PC-9 (cell line): ENCODE measurements at regions not wholly inside any gene's neighbourhood (a gene's known extent, or its start where the extent isn't known, plus 50 kb on each side); places are given as distances from the start of the nearest gene placed in this dataset.

ENCODE experiments used
- BruUV-seq: library from RNA; stranded (reverse); fragments of 400-500 nt; replicated peaks from 2 replicates; lab custom pipeline; 2021; lab: Mats Ljungman, UMichigan
- CTCF ChIA-PET: fragments of 300-600 bp; sonication (Branson Sonifier 250); formaldehyde crosslinking; loops from one replicate; lab custom pipeline; 2022; ENCODE audit warnings: antibody characterized with exemption; lab: Charles Lee
- POLR2A ChIA-PET: fragments of 300-600 bp; sonication (Branson Sonifier 250); formaldehyde crosslinking; loops from one replicate; lab custom pipeline; 2022; ENCODE audit warnings: antibody characterized with exemption; ENCODE audit not compliant: unreplicated experiment; lab: Charles Lee
- DNase-seq, 2 experiments: peaks; one replicate each; pipeline versions ENCODE4 v3.0.0 to v3.0.0-alpha.2; 2015 to 2022; ENCODE audit warnings: mixed read lengths in 1 of 2
- H2AFZ ChIP-seq: fragments of 200-600 bp; sonication (generic); 2 replicates; pipeline ENCODE4 v1.8.1; 2017; ENCODE audit warnings: antibody characterized with exemption
- H3F3A ChIP-seq: fragments of 200-600 bp; sonication (generic); 2 replicates; pipeline ENCODE4 v1.8.1; 2017; ENCODE audit warnings: antibody characterized with exemption, mild to moderate bottlenecking, low read depth; ENCODE audit not compliant: insufficient read depth
- H3K27ac ChIP-seq: fragments of 200-600 bp; sonication (generic); 2 replicates; pipeline ENCODE4 v1.6.1; 2016; ENCODE audit warnings: mixed run types
- H3K27me3 ChIP-seq: fragments of 200-600 bp; sonication (generic); 2 replicates; pipeline ENCODE4 v1.6.1; 2016; ENCODE audit warnings: low read depth, mixed run types; ENCODE audit not compliant: insufficient read depth
- H3K36me3 ChIP-seq: fragments of 200-600 bp; sonication (generic); 2 replicates; pipeline ENCODE4 v1.6.1; 2016; ENCODE audit warnings: low read depth, mixed run types
- H3K4me1 ChIP-seq: fragments of 200-600 bp; sonication (generic); replicated peaks from 2 replicates; pipeline ENCODE4 v1.6.1; 2016; ENCODE audit warnings: mixed run types; ENCODE audit not compliant: insufficient read depth
- H3K4me2 ChIP-seq: fragments of 200-600 bp; sonication (generic); 2 replicates; pipeline ENCODE4 v1.6.1; 2017; ENCODE audit warnings: mixed run types
- H3K4me3 ChIP-seq: fragments of 200-600 bp; sonication (generic); 2 replicates; pipeline ENCODE4 v1.6.1; 2016; ENCODE audit warnings: mixed run types
- H3K79me2 ChIP-seq: fragments of 200-600 bp; sonication (generic); 2 replicates; pipeline ENCODE4 v1.6.1; 2017; ENCODE audit warnings: low read depth, mixed run types
- H3K9me2 ChIP-seq: fragments of 200-600 bp; sonication (generic); 2 replicates; pipeline ENCODE4 v1.8.1; 2017; ENCODE audit warnings: mild to moderate bottlenecking; ENCODE audit not compliant: insufficient read depth
- H3K9me3 ChIP-seq: fragments of 200-600 bp; sonication (generic); 2 replicates; pipeline ENCODE4 v1.8.1; 2016; ENCODE audit warnings: low read depth; ENCODE audit not compliant: insufficient read depth
- H4K20me1 ChIP-seq: fragments of 200-600 bp; sonication (generic); 2 replicates; pipeline ENCODE4 v1.8.1; 2017; ENCODE audit not compliant: insufficient read depth
- EZH2 ChIP-seq: fragments of 200-600 bp; sonication (generic); IDR thresholded peaks from 2 replicates; pipeline ENCODE4 v1.8.0; 2017; ENCODE audit warnings: antibody characterized with exemption, low read depth
- intact Hi-C: fragments of 100-400 bp; cut with micrococcal nuclease; formaldehyde crosslinking; loops from one replicate; pipeline ENCODE4 v1.10.0; 2022; ENCODE audit not compliant: unreplicated experiment
- TF ChIP-seq, protein P1 (sequence below): fragments of 200-600 bp; sonication (generic); conservative IDR thresholded peaks from 2 replicates; pipeline ENCODE4 v1.6.1; 2017; ENCODE audit warnings: mixed run types, antibody characterized with exemption, mild to moderate bottlenecking, moderate library complexity

DNA sequence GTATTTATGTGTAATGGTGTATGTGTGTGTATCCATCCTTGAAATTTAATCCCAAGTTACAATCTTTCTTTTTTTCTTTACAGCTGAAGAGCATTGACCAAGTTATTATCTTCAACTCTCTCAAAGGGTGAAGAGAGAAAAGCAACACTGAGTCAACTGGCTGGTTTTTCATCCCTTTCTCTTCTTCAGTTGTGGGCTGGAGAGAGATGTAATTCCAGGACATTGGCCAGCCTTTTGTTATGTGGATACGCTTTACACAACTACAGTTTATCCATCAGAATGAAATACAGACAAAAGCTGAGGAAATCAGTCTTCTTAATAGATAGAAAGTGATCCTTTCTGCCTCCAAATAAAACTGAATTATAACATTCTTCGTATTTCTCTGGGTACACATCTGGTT lies 357.0 kb upstream of the NCAM2 start:
- H3K36me3 ChIP-seq: no peaks in the 10 kb centered on the region
- intact Hi-C loops: no loop called here
- H3K4me2 ChIP-seq: no peak overlapping the region
- ChIA-PET POLR2A (no interaction called here), CTCF (no interaction called here)
- no peaks in the 10 kb centered on the region for H3F3A ChIP-seq
- no peak for TF ChIP-seq EZH2
- TF ChIP-seq, protein P1, sequence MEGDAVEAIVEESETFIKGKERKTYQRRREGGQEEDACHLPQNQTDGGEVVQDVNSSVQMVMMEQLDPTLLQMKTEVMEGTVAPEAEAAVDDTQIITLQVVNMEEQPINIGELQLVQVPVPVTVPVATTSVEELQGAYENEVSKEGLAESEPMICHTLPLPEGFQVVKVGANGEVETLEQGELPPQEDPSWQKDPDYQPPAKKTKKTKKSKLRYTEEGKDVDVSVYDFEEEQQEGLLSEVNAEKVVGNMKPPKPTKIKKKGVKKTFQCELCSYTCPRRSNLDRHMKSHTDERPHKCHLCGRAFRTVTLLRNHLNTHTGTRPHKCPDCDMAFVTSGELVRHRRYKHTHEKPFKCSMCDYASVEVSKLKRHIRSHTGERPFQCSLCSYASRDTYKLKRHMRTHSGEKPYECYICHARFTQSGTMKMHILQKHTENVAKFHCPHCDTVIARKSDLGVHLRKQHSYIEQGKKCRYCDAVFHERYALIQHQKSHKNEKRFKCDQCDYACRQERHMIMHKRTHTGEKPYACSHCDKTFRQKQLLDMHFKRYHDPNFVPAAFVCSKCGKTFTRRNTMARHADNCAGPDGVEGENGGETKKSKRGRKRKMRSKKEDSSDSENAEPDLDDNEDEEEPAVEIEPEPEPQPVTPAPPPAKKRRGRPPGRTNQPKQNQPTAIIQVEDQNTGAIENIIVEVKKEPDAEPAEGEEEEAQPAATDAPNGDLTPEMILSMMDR: no peak
- H2AFZ ChIP-seq: no peak overlapping the region
- H4K20me1 ChIP-seq: no peaks in the 10 kb centered on the region
- no peak overlapping the region for H3K4me3 ChIP-seq
- no peaks in the 10 kb centered on the region for H3K79me2 ChIP-seq
- BruUV-seq: no TSS peak
- no peaks in the 10 kb centered on the region for H3K9me3 ChIP-seq
- no peaks in the 10 kb centered on the region for H3K4me1 ChIP-seq
- H3K27ac ChIP-seq: no peak overlapping the region
- DNase-seq: no peak
- H3K27me3 ChIP-seq: no peaks in the 10 kb centered on the region
- no peaks in the 10 kb centered on the region for H3K9me2 ChIP-seq

DNA sequence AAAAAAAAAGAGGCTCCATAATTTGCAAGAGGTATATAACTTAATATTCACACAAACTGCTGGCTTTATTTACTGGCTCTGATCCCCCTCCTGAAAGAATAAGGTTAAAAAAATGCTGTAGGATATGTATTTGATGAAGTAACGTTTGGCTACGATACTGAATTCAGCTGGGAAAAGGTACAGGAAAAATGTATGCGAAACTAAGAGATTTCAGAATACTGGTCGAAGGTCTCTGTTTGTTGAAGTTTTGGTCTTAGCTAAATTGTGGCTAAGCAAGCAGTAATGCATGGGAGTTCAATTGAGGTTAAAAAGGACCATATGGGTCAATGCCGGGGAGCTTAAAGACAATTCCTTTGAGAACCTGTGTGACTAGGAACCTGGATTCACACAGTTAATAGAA lies 355.5 kb upstream of the NCAM2 start:
- ChIA-PET POLR2A (no interaction called here), CTCF (no interaction called here)
- BruUV-seq: no TSS peak
- Histone ChIP-seq H3K79me2 (no peaks in the 10 kb centered on the region), H3K9me2 (no peaks in the 10 kb centered on the region), H3K4me1 (no peaks in the 10 kb centered on the region), H3K4me3 (no peak overlapping the region), H2AFZ (no peak overlapping the region), H3K27me3 (no peaks in the 10 kb centered on the region), H3K36me3 (no peaks in the 10 kb centered on the region), H3K27ac (no peak overlapping the region), H3F3A (no peaks in the 10 kb centered on the region), H3K4me2 (no peak overlapping the region), H3K9me3 (no peaks in the 10 kb centered on the region), H4K20me1 (no peaks in the 10 kb centered on the region)
- DNase-seq: no peak
- TF ChIP-seq, protein P1: no peak
- no peak for TF ChIP-seq EZH2
- intact Hi-C loops: no loop called here

DNA sequence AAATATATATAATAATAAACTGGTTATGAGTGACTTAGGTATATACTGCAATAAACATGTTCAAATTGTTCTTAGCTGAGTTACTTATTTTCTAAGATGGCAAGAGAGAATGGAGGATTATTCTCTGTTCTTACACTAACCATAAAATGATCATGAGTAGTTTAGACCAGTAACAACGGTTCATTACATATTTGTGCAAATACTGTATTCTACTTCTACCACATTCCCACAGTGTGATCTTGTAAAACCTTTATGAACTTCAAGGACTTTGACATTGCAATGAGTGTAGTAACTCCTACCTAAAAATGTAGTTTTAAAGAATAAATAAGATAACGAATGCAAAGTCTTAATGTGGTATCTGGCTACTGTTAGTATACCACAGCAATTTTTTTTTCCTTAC lies 353.7 kb upstream of the NCAM2 start:
- no peak overlapping the region for H3K27ac ChIP-seq
- DNase-seq: no peak
- H3F3A ChIP-seq: no peaks in the 10 kb centered on the region
- no peaks in the 10 kb centered on the region for H3K9me3 ChIP-seq
- TF ChIP-seq EZH2: no peak
- TF ChIP-seq, protein P1: no peak
- H3K79me2 ChIP-seq: no peaks in the 10 kb centered on the region
- H2AFZ ChIP-seq: no peak overlapping the region
- no peaks in the 10 kb centered on the region for H3K27me3 ChIP-seq
- H3K4me1 ChIP-seq: no peaks in the 10 kb centered on the region
- H3K4me3 ChIP-seq: no peak overlapping the region
- no TSS peak for BruUV-seq
- H3K9me2 ChIP-seq: no peaks in the 10 kb centered on the region
- POLR2A ChIA-PET: no interaction called here
- no peaks in the 10 kb centered on the region for H4K20me1 ChIP-seq
- intact Hi-C loops: no loop called here
- H3K36me3 ChIP-seq: no peaks in the 10 kb centered on the region
- CTCF ChIA-PET: no interaction called here
- H3K4me2 ChIP-seq: no peak overlapping the region
